GM12874 (cell line): ENCODE measurements at regions not wholly inside any gene's neighbourhood (a gene's known extent, or its start where the extent isn't known, plus 50 kb on each side); places are given as distances from the start of the nearest gene placed in this dataset.

ENCODE experiments used
- CTCF ChIP-seq: IDR thresholded peaks from 2 replicates; pipeline ENCODE4 v1.5.1; 2011; ENCODE audit warnings: low read depth, mild to moderate bottlenecking, control low read depth, low read length, moderate library complexity; ENCODE audit not compliant: insufficient read depth

GRCh38 chr20:48208176-48208575, 422.9 kb upstream of the SULF2 start:
- TF ChIP-seq CTCF = no peak

GRCh38 chr20:48207505-48207904, 422.2 kb upstream of the SULF2 start:
- no peak for TF ChIP-seq CTCF

GRCh38 chr20:48205786-48206185, 420.5 kb upstream of the SULF2 start:
- no peak for TF ChIP-seq CTCF

GRCh38 chr20:48205281-48205782, 420.1 kb upstream of the SULF2 start:
- TF ChIP-seq CTCF = no peak

GRCh38 chr20:48204499-48204898, 419.2 kb upstream of the SULF2 start:
- no peak for TF ChIP-seq CTCF

GRCh38 chr20:48203252-48203651, 418.0 kb upstream of the SULF2 start:
- no peak for TF ChIP-seq CTCF

GRCh38 chr20:48202334-48203113, 417.2 kb upstream of the SULF2 start:
- TF ChIP-seq CTCF = no peak

- no peak for TF ChIP-seq CTCF
Measured at GRCh38 chr20:48201885-48202284, 416.6 kb upstream of the SULF2 start.
